KMS-11 (cell line): ENCODE measurements at regions not wholly inside any gene's neighbourhood (a gene's known extent, or its start where the extent isn't known, plus 50 kb on each side); places are given as distances from the start of the nearest gene placed in this dataset.

ENCODE experiments used
- H2AFZ ChIP-seq: fragments of 200-600 bp; sonication (generic); 2 replicates; pipeline ENCODE4 v1.6.1; 2016; ENCODE audit warnings: antibody characterized with exemption, mixed run types, low read depth
- H3K27ac ChIP-seq: fragments of 200-600 bp; sonication (generic); 2 replicates; pipeline ENCODE4 v1.6.1; 2016; ENCODE audit warnings: mild to moderate bottlenecking, mixed run types
- H3K27me3 ChIP-seq: fragments of 200-600 bp; sonication (generic); 2 replicates; pipeline ENCODE4 v1.6.1; 2017; ENCODE audit warnings: mild to moderate bottlenecking, low read depth, mixed run types, moderate library complexity; ENCODE audit not compliant: insufficient read depth
- H3K36me3 ChIP-seq: fragments of 200-600 bp; sonication (generic); 2 replicates; pipeline ENCODE4 v1.6.1; 2017; ENCODE audit warnings: mild to moderate bottlenecking, mixed run types; ENCODE audit not compliant: insufficient read depth
- H3K4me1 ChIP-seq: fragments of 200-600 bp; sonication (generic); 2 replicates; pipeline ENCODE4 v1.6.1; 2016; ENCODE audit warnings: mild to moderate bottlenecking, low read depth, mixed run types; ENCODE audit not compliant: poor library complexity, severe bottlenecking
- H3K4me2 ChIP-seq: fragments of 200-600 bp; sonication (generic); 2 replicates; pipeline ENCODE4 v1.7.0; 2016; ENCODE audit warnings: mild to moderate bottlenecking, mixed run types
- H3K4me3 ChIP-seq: fragments of 200-600 bp; sonication (generic); IDR thresholded peaks from 2 replicates; pipeline ENCODE4 v1.6.1; 2017; ENCODE audit warnings: low read depth, low read length, mixed read lengths; ENCODE audit not compliant: insufficient read depth
- H3K79me2 ChIP-seq: fragments of 200-600 bp; sonication (generic); 2 replicates; pipeline ENCODE4 v1.6.1; 2016; ENCODE audit warnings: low read depth, mixed run types; ENCODE audit not compliant: insufficient read depth
- H3K9ac ChIP-seq: fragments of 200-600 bp; sonication (generic); 2 replicates; pipeline ENCODE4 v1.6.1; 2016; ENCODE audit warnings: mild to moderate bottlenecking, mixed run types
- H4K20me1 ChIP-seq: fragments of 200-600 bp; sonication (generic); 2 replicates; pipeline ENCODE4 v1.6.1; 2016; ENCODE audit warnings: mild to moderate bottlenecking, mixed run types; ENCODE audit not compliant: insufficient read depth
- CTCF ChIP-seq: fragments of 200-600 bp; sonication (generic); conservative IDR thresholded peaks from 2 replicates; pipeline ENCODE4 v1.6.1; 2017; ENCODE audit warnings: low read depth, mild to moderate bottlenecking, antibody characterized with exemption, low read length, moderate library complexity, mixed read lengths

GRCh38 chr4:31365006-31365690, 645.0 kb downstream of the PCDH7 start:
- H3K9ac ChIP-seq: no peak overlapping the region
- H4K20me1 ChIP-seq: no peaks in the 10 kb centered on the region
- H3K4me1 ChIP-seq: no peaks in the 10 kb centered on the region
- no peaks in the 10 kb centered on the region for H3K36me3 ChIP-seq
- H3K27me3 ChIP-seq: no peaks in the 10 kb centered on the region
- H2AFZ ChIP-seq: no peak overlapping the region
- no peak overlapping the region for H3K4me2 ChIP-seq
- no peak for TF ChIP-seq CTCF
- no peak overlapping the region for H3K4me3 ChIP-seq
- no peak overlapping the region for H3K27ac ChIP-seq
- no peaks in the 10 kb centered on the region for H3K79me2 ChIP-seq

- no peaks in the 10 kb centered on the region for H3K4me1 ChIP-seq
- H3K4me2 ChIP-seq: no peak overlapping the region
- no peak overlapping the region for H2AFZ ChIP-seq
- H3K4me3 ChIP-seq: no peak overlapping the region
- TF ChIP-seq CTCF: no peak
- H3K27me3 ChIP-seq: no peaks in the 10 kb centered on the region
- H3K79me2 ChIP-seq: no peaks in the 10 kb centered on the region
- H4K20me1 ChIP-seq: no peaks in the 10 kb centered on the region
- no peak overlapping the region for H3K27ac ChIP-seq
- no peak overlapping the region for H3K9ac ChIP-seq
- H3K36me3 ChIP-seq: no peaks in the 10 kb centered on the region
Measured at GRCh38 chr4:31366041-31366440, 645.9 kb downstream of the PCDH7 start.

GRCh38 chr4:31370866-31371465, 650.8 kb downstream of the PCDH7 start:
- Histone ChIP-seq H3K27ac (no peak overlapping the region), H3K4me1 (no peaks in the 10 kb centered on the region), H3K36me3 (no peaks in the 10 kb centered on the region), H3K4me3 (no peak overlapping the region), H2AFZ (no peak overlapping the region), H4K20me1 (no peaks in the 10 kb centered on the region), H3K4me2 (no peak overlapping the region), H3K79me2 (no peaks in the 10 kb centered on the region), H3K9ac (no peak overlapping the region), H3K27me3 (no peaks in the 10 kb centered on the region)
- peak; percentile 57 for TF ChIP-seq CTCF

GRCh38 chr4:31374256-31374960, 654.2 kb downstream of the PCDH7 start:
- Histone ChIP-seq H3K27ac (no peak overlapping the region), H2AFZ (no peak overlapping the region), H3K4me1 (no peaks in the 10 kb centered on the region), H3K36me3 (no peaks in the 10 kb centered on the region), H4K20me1 (no peaks in the 10 kb centered on the region), H3K27me3 (no peaks in the 10 kb centered on the region), H3K9ac (no peak overlapping the region), H3K79me2 (no peaks in the 10 kb centered on the region), H3K4me3 (no peak overlapping the region), H3K4me2 (no peak overlapping the region)
- no peak for TF ChIP-seq CTCF
